ENCODE measurements at regions not wholly inside any gene's neighbourhood (a gene's known extent, or its start where the extent isn't known, plus 50 kb on each side); places are given as distances from the start of the nearest gene placed in this dataset.

GRCh38 chr7:28258240-28258639 lies 77.6 kb upstream of the JAZF1 start:
- TF ChIP-seq CTCF (IDR thresholded peaks at IDR 0.05): no peak
- no peak for TF ChIP-seq EP300 (IDR thresholded peaks at IDR 0.05)
